T47D (cell line): ENCODE measurements at regions not wholly inside any gene's neighbourhood (a gene's known extent, or its start where the extent isn't known, plus 50 kb on each side); places are given as distances from the start of the nearest gene placed in this dataset.

Experiments
- DNase-seq, 2 experiments: peaks; one replicate each; pipeline versions ENCODE4 v3.0.0 to v3.0.0-alpha.2; 2011 to 2012; ENCODE audit warnings: low read depth in 1 of 2, low spot score in 1 of 2
- JUND ChIP-seq: IDR thresholded peaks from 2 replicates; pipeline ENCODE4 v1.6.1; 2012; ENCODE audit warnings: low read depth
- in situ Hi-C: cut with HindIII; loops from 2 replicates; pipeline ENCODE4 v1.10.0; 2016; ENCODE audit warnings: low sequenced_read_pairs, low pct_unique_long_range_greater_than_20kb

DNA sequence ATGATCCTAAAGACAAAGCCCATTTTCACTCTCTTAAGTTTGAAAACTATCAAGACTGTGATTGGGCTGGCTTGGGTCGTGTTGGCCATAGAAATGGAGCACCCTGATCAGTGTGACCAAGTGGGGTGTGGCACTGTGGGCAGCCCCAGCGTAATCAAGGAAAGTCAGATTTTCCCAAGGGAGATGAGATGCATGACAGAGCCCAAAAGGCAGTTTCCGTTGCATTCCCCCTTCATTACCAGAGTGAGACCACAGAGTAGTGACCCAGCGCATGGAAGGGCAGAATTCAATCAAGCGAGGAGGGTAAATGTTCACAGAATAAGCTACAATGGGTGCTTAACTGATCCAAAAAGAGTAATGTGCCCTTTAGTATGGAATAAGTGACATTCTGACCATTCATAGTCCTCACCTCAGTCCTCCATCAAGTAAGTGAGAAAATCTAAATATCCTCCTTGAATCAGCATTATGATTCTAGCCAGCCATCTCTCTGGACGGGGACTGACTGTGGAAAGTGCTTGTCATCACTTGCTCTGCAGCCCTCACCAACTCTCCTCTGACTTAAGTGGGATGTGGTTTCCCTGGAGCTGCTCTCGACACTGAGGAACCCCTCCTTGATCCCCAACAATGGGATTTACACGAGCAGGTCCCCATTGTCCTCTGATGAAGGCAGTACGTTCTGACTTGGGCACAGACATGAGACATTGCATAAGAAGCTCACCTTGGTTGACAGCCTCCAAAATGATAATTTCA, 430.5 kb downstream of the OCA2 start:
- no peak for DNase-seq
- TF ChIP-seq JUND = no peak
- in situ Hi-C loops = no loop called here

DNA sequence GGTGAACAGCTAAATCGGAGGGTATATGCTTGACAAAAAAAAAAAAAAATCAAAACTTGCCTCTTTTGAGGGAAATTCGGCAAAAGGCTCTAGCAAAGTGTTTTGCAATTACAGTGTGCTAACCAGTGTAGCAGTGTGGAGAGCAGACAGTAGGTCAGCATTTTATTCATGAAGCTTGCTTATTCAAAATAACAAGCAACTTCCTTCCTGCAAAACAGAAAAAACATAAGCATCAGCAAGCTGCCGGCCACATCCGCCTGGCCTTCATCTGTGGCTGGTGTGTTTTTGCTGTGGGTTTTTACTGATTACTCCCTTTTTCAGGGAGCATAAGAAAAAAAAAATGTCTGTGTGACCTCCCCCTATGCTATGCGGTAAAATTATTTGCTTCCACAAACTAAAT, 434.1 kb downstream of the OCA2 start:
- in situ Hi-C loops = no loop called here
- no peak for TF ChIP-seq JUND
- DNase-seq = no peak

DNA sequence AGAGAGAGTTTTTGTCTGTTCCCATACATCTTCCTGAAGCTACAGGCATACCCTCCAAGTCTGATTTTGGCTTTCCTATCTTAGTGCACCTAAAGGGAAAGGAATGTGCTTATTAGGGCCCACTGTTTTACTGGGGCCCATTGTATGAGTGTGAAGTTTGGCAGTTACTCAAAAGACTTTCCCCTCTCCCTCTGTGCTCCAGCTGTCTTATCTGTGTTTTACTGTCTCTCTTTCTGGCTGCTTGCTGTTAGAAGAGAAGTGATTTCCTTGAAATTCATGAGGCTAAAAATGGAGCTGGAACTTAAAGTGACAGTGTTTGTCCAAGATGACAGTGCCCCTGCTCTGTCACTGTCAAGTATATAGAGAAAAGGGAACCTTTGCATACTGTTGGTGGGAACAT, 436.2 kb downstream of the OCA2 start:
- DNase-seq = no peak
- in situ Hi-C loops = no loop called here
- TF ChIP-seq JUND = no peak

DNA sequence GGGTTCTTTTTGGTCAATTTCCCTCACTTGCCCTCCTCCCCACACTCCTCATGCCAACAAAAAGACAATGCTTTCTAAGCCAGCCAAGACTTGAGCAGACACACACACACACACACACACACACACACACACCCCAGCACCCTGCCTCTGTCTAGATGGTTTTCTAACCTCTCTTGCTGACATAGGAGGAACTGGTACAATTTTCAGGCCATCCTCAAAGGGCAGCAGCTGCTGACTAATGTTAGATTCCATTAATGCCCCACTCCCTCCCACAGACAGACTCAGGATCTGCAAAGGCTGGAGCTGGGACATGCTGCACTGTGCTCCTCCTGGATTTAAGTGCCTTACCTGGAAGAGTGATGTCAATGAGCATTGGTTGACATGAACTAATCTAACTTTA, 438.4 kb downstream of the OCA2 start:
- no peak for TF ChIP-seq JUND
- DNase-seq = no peak
- in situ Hi-C loops = no loop called here

DNA sequence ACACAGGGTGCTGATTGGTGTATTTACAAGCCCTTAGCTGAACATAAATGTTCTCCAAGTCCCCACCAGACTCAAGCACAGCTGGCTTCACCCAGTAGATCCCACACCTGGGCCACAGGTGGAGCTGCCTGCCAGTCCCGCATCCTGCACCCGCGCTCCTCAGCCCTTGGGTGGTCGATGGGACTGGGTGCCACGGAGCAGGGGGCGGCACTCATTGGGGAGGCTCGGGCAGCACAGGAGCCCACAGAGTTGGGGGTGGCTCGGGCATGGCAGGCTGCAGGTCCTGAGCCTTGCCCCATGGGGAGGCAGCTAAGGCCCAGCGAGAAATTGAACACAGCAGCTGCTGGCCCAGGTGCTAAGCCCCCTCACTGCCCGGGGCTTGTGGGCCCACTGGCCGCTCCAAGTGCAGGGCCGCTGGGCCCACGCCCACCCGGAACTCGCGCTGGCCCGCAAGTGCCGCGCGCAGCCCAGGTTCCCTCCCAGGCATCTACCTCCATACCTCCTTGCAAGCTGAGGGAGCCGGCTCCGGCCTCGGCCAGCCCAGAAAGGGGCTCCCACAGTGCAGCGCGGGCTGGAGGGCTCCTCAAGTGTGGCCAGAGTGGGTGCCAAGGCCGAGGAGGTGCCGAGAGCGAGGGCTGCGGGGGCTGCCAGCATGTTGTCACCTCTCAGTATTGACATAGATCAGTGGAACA, 442.7 kb downstream of the OCA2 start:
- no peak for TF ChIP-seq JUND
- DNase-seq = no peak
- in situ Hi-C loops = no loop called here

DNA sequence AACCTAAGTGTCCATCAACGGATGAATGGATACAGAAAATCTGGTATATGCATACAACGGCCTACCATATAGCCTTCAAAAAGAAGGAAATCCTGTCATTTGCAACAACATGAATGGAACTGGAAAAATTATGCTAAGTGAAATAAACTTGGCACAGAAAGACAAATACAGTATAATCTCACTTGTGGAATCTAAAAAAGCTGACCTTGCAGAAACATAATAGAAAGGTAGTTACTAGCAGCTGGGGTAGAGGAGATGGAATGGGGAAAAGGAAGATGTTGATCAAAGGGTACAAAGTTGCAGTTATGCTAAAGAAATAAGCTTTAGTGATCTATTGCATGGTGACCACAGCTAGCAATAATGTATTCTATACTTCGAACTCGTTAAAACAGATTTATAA, 444.1 kb downstream of the OCA2 start:
- no peak for DNase-seq
- no peak for TF ChIP-seq JUND
- in situ Hi-C loops = no loop called here

DNA sequence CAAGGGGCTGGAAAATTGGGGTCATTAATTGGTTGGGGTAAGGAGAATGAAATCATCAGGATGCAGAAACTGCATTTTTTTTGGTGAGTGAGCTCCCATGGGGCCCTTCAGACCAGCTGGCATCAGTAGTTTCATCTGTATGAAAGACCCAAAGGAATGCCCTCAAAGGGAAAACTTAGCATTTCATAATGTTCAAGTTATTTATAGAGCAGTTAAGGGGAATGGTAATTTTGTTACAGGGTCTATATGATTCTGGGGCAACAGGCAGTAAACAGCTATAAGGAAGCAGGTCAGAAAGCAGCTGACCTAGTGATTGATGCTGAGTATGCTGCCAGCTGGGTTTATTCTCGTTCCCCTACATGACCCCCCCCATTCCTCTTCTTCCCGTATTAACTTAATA, 448.9 kb downstream of the OCA2 start:
- no peak for DNase-seq
- TF ChIP-seq JUND = no peak
- in situ Hi-C loops = no loop called here

DNA sequence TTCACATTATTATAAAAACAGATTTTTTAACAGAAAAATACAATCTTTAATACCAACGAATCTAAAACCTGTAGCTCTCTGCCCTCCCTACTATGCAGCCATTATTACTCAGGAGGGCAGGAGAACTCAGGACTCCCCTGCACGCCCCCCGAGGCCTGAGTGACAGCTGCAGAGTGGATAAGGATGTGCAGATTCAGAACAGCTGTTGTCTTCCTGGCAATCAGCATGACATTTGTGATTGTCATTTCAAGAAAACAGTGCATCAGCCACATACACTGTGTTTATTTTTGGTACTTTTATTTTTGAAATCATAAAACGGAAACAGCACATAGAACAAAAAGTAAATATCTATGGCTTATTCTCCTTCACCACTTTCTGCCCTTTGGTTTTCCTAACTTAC, 450.8 kb downstream of the OCA2 start:
- no peak for DNase-seq
- no peak for TF ChIP-seq JUND
- in situ Hi-C loops = no loop called here

DNA sequence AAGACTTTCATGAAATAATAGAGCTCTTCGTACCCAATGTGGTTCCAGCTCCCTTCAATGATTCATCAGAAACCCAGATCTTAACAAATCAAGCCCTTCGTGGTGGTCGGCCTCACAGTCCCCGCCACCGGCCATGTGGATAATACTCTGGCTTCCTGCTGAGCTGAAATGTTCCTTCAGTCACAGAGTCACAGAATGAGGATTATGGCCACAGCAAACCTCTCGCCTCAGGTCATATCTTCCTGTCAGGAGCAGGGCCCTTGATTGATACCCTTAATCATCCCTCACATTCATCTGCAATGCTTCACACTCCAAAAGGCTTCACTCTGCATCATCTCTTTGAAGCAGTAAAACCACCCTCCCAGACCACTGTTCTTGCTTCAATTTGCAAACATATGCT, 452.6 kb downstream of the OCA2 start:
- no peak for TF ChIP-seq JUND
- in situ Hi-C loops = no loop called here
- DNase-seq = no peak

DNA sequence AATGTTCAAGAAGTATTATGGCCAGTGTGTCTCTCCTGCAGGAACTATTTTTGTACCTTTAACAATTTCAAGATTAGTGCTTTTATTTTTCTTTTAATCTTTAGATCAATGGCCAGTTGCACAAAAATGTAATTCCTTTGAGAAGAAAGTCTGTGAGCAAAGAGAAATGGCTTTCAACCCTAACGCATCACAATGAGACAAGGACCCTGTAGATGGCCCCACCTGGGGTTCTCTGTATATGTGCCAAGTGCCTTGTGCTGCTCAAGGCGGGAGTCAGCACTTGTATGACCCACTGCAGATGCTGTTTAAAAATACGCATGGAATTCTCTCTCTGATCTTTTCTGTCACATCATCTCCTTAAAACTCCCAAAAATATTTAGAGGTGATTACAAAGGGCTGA, 453.4 kb downstream of the OCA2 start:
- in situ Hi-C loops = no loop called here
- no peak for TF ChIP-seq JUND
- no peak for DNase-seq

DNA sequence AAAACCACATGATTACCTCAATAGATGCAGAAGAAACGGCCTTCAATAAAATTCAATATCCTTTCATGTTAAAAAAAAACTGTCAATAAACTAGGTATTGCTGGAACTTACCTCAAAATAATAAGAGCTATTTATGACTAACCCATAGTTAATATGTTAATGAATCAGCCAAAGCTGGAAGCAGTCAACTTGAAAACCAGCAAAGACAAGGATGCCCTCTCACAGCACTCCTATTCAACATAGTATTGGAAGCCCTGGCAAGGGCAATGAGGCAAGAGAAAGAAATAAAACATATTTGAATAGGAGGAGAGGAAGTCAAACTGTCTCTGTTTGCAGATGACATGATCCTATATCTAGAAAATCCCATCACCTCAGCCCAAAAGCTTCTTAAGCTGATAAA, 456.1 kb downstream of the OCA2 start:
- in situ Hi-C loops = no loop called here
- DNase-seq = no peak
- no peak for TF ChIP-seq JUND

DNA sequence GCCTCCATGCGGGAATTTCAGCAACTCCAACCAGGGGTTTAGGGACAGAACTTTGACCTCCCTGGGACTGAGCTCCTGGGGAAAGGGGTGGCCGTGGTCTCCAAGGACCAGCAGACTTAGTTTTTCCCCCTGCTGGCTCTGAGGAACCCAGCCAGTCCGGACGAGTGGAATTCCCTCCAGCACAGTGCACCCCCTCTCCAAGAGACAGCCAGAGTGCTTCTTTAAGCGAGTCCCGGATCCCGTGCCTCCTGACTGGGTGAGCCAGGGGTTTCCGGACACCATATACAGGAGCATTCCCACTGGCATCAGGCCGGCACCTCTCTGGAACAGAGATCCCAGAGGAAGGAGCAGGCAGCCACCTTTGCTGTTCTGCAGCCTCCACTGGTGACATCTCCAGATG, 459.5 kb downstream of the OCA2 start:
- DNase-seq = no peak
- in situ Hi-C loops = no loop called here

DNA sequence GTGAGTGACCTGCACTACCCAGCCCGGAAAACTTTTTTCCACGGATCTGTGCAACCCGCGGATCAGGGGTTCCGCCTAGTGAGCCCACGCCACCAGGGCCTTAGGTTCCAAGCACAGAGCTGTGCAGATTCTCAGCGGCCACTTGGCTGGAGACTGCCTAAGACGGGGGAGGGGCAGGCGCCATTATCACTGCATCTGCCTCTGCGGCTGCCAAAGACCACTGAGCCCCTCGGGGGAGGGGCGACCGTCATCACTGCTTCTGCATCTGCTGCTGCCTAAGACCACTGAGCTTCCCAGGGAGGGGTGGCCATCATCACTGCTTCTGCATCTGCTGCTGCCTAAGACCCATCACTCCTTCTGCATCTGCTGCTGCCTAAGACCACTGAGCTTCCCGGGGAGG, 460.2 kb downstream of the OCA2 start:
- DNase-seq = no peak
- in situ Hi-C loops = no loop called here
- TF ChIP-seq JUND = no peak

More for the DNA sequence above, 459.5 kb downstream of the OCA2 start:
- TF ChIP-seq JUND = no peak

DNA sequence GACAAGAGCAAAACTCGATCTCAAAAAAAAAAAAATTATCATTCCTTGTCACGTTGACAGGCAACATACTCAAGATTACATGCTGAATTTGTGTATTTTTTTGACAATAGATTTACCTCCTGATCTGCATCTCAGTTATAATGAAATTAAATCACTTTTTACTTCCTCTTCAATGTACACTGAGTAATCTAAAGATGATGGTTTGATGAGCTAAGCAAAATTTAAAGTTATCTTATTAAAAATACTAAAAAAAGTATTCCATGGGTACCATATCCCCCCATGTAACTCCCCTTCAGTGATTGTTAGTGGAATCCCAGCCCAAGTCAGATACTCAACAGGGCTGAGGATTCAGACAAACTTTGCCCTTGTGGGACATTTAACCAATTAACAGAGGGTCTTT, 463.2 kb downstream of the OCA2 start:
- in situ Hi-C loops = no loop called here
- DNase-seq = no peak
- no peak for TF ChIP-seq JUND
